ENCODE measurements at regions not wholly inside any gene's neighbourhood (a gene's known extent, or its start where the extent isn't known, plus 50 kb on each side); places are given as distances from the start of the nearest gene placed in this dataset.

GRCh38 chr6:25017932-25018567 is 82.3 kb upstream of the RIPOR2 start:
- H3K27me3 ChIP-seq (ENCODE audit: control insufficient read depth, insufficient read depth, low read length) = no peaks in the 10 kb centered on the region
- DNase-seq (ENCODE audit: low read depth) (peak; percentile 87), FAIRE-seq (no peak)
- no peaks in the 10 kb centered on the region for H3K36me3 ChIP-seq (ENCODE audit: control insufficient read depth, insufficient read depth, low read length)
- H3K4me3 ChIP-seq (ENCODE audit: low read depth, low read length) = no peak overlapping the region
- peak; percentile 82 for TF ChIP-seq CTCF (IDR thresholded peaks at IDR 0.05; ENCODE audit: insufficient read depth, low read length, severe bottlenecking)

DNA sequence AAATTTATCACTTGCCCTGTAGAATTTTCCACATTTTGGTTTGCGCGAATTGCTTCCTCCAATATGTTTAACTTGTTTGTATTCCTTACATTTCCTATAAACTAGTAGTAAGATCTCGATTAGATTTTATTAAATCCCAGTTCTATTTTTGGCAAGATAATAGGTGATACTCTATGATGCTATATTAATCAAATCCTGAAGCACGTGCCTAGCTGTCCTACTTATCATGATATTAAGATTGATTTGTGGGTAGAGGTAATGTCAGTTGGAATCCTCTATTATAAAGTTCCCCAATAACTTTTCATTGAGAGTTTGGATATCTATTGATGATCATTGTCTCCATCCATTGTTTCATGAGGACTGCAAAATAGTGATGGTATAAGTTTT is 82.8 kb upstream of the RIPOR2 start:
- no peak for FAIRE-seq
- DNase-seq (ENCODE audit: low read depth) = no peak
- Histone ChIP-seq H3K36me3 (ENCODE audit: control insufficient read depth, insufficient read depth, low read length) (no peaks in the 10 kb centered on the region), H3K4me3 (ENCODE audit: low read depth, low read length) (no peak overlapping the region), H3K27me3 (ENCODE audit: control insufficient read depth, insufficient read depth, low read length) (no peaks in the 10 kb centered on the region)
- no peak for TF ChIP-seq CTCF (IDR thresholded peaks at IDR 0.05; ENCODE audit: insufficient read depth, low read length, severe bottlenecking)

DNA sequence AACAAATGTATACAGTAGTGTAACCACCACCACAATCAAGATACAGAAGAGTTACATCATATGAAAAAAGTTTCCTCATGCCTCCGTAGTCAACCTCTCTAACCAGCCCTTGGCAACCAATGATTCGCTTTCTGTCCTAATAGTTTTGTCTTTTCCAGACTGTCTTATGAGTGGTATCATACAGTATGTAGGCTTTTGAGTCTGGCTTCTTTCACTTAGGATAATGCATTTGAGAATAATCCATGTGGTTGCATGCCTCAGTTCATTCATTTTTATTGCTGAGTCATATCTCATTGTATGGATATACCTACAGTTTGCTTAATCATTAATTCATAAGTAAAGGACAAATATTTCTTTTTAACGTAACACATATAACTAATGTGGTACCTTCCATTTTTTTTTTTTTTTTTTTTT is 86.4 kb upstream of the RIPOR2 start:
- Histone ChIP-seq H3K27me3 (ENCODE audit: control insufficient read depth, insufficient read depth, low read length) (no peaks in the 10 kb centered on the region), H3K36me3 (ENCODE audit: control insufficient read depth, insufficient read depth, low read length) (no peaks in the 10 kb centered on the region), H3K4me3 (ENCODE audit: low read depth, low read length) (no peak overlapping the region)
- no peak for TF ChIP-seq CTCF (IDR thresholded peaks at IDR 0.05; ENCODE audit: insufficient read depth, low read length, severe bottlenecking)
- no peak for FAIRE-seq
- DNase-seq (ENCODE audit: low read depth) = peak; percentile 82

DNA sequence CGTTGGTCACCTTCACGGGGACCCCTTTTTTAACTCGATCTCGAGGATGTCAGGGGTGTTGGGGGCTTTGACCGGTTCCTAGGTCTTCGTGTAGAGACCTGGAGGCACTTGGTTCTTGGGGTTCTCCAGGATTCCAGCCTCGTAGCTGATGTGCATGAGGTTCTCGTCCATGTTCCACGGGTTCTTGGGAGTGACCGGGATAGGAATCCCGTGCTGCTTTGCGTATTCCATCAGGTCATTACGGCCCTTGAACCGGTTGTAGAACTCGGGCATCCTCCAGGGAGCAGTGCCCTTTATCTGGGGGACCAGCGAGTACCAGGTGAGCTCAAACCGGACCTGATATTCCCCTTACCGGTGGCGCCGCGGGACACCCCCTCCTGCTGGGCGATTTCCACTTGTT is 88.0 kb upstream of the RIPOR2 start:
- Histone ChIP-seq H3K36me3 (ENCODE audit: control insufficient read depth, insufficient read depth, low read length) (no peaks in the 10 kb centered on the region), H3K27me3 (ENCODE audit: control insufficient read depth, insufficient read depth, low read length) (no peaks in the 10 kb centered on the region), H3K4me3 (ENCODE audit: low read depth, low read length) (no peak overlapping the region)
- TF ChIP-seq CTCF (IDR thresholded peaks at IDR 0.05; ENCODE audit: insufficient read depth, low read length, severe bottlenecking) = no peak
- FAIRE-seq = no peak
- no peak for DNase-seq (ENCODE audit: low read depth)

GRCh38 chr6:25024821-25025220 is 89.1 kb upstream of the RIPOR2 start:
- TF ChIP-seq CTCF (IDR thresholded peaks at IDR 0.05; ENCODE audit: insufficient read depth, low read length, severe bottlenecking) = no peak
- Histone ChIP-seq H3K27me3 (ENCODE audit: control insufficient read depth, insufficient read depth, low read length) (no peaks in the 10 kb centered on the region), H3K36me3 (ENCODE audit: control insufficient read depth, insufficient read depth, low read length) (no peaks in the 10 kb centered on the region), H3K4me3 (ENCODE audit: low read depth, low read length) (no peak overlapping the region)
- DNase-seq (ENCODE audit: low read depth) (peak; percentile 66), FAIRE-seq (no peak)

Data from bronchial epithelial cell (primary cell).